ENCODE measurements at regions not wholly inside any gene's neighbourhood (a gene's known extent, or its start where the extent isn't known, plus 50 kb on each side); places are given as distances from the start of the nearest gene placed in this dataset.

GRCh38 chr10:8401531-8401930 is 347.0 kb downstream of the GATA3 start (continued):
- TF ChIP-seq RARB (CRISPR knock-in tag; IDR thresholded peaks at IDR 0.05): no peak

- ATAC-seq: no peak
- no peak for TF ChIP-seq ZFP3 (CRISPR knock-in tag; IDR thresholded peaks at IDR 0.05)
- TF ChIP-seq PATZ1 (CRISPR knock-in tag; IDR thresholded peaks at IDR 0.05; ENCODE audit: borderline replicate concordance): no peak
- no peak for TF ChIP-seq GLIS3 (CRISPR knock-in tag; IDR thresholded peaks at IDR 0.05)
- no peak for TF ChIP-seq OSR1 (CRISPR knock-in tag; IDR thresholded peaks at IDR 0.05)
- TF ChIP-seq BACH2 (CRISPR knock-in tag; IDR thresholded peaks at IDR 0.05; ENCODE audit: borderline replicate concordance): no peak
- TF ChIP-seq ZNF8 (CRISPR knock-in tag; IDR thresholded peaks at IDR 0.05): no peak
- TF ChIP-seq RARB (CRISPR knock-in tag; IDR thresholded peaks at IDR 0.05): no peak
- TF ChIP-seq TSHZ2 (CRISPR knock-in tag; IDR thresholded peaks at IDR 0.05): no peak
- TF ChIP-seq ZFP30 (CRISPR knock-in tag; IDR thresholded peaks at IDR 0.05): no peak
Observed at GRCh38 chr10:8402576-8402975, 348.1 kb downstream of the GATA3 start.

- no peak for ATAC-seq
Observed at GRCh38 chr10:8403711-8404371, 349.4 kb downstream of the GATA3 start.

GRCh38 chr10:8404721-8405120 is 350.2 kb downstream of the GATA3 start:
- TF ChIP-seq ARNTL (CRISPR knock-in tag; IDR thresholded peaks at IDR 0.05; ENCODE audit: borderline replicate concordance, low read depth): no peak
- no peak for ATAC-seq

More at GRCh38 chr10:8403711-8404371, 349.4 kb downstream of the GATA3 start:
- TF ChIP-seq GLIS3 (CRISPR knock-in tag; IDR thresholded peaks at IDR 0.05) (no peak), ESRRG (CRISPR knock-in tag; IDR thresholded peaks at IDR 0.05) (no peak), ARNTL (CRISPR knock-in tag; IDR thresholded peaks at IDR 0.05; ENCODE audit: borderline replicate concordance, low read depth) (no peak), CSDC2 (CRISPR knock-in tag; IDR thresholded peaks at IDR 0.05) (no peak), PPARA (CRISPR knock-in tag; IDR thresholded peaks at IDR 0.05; ENCODE audit: borderline replicate concordance) (no peak), TOX (CRISPR knock-in tag; IDR thresholded peaks at IDR 0.05; ENCODE audit: borderline replicate concordance) (no peak), ZC3H10 (CRISPR knock-in tag; IDR thresholded peaks at IDR 0.05) (no peak), TCF4 (CRISPR knock-in tag; IDR thresholded peaks at IDR 0.05; ENCODE audit: borderline replicate concordance) (no peak), OSR1 (CRISPR knock-in tag; IDR thresholded peaks at IDR 0.05) (no peak), PATZ1 (CRISPR knock-in tag; IDR thresholded peaks at IDR 0.05; ENCODE audit: borderline replicate concordance) (no peak), ZNF565 (CRISPR knock-in tag; conservative IDR thresholded peaks at IDR 0.05; ENCODE audit: low read depth) (no peak)

GRCh38 chr10:8405596-8405995 is 351.1 kb downstream of the GATA3 start:
- TF ChIP-seq PATZ1 (CRISPR knock-in tag; IDR thresholded peaks at IDR 0.05; ENCODE audit: borderline replicate concordance): no peak
- TF ChIP-seq ESRRG (CRISPR knock-in tag; IDR thresholded peaks at IDR 0.05): no peak
- TF ChIP-seq CSDC2 (CRISPR knock-in tag; IDR thresholded peaks at IDR 0.05): no peak
- no peak for TF ChIP-seq ZNF565 (CRISPR knock-in tag; conservative IDR thresholded peaks at IDR 0.05; ENCODE audit: low read depth)
- no peak for TF ChIP-seq POU6F1 (CRISPR knock-in tag; IDR thresholded peaks at IDR 0.05; ENCODE audit: borderline replicate concordance, low read depth)
- TF ChIP-seq RARB (CRISPR knock-in tag; IDR thresholded peaks at IDR 0.05): no peak
- TF ChIP-seq ISL1 (CRISPR knock-in tag; IDR thresholded peaks at IDR 0.05): no peak
- TF ChIP-seq ZNF70 (CRISPR knock-in tag; IDR thresholded peaks at IDR 0.05): no peak
- TF ChIP-seq ARNTL (CRISPR knock-in tag; IDR thresholded peaks at IDR 0.05; ENCODE audit: borderline replicate concordance, low read depth): no peak
- no peak for TF ChIP-seq ZFP3 (CRISPR knock-in tag; IDR thresholded peaks at IDR 0.05)
- TF ChIP-seq SNAI2 (CRISPR knock-in tag; IDR thresholded peaks at IDR 0.05): no peak
- TF ChIP-seq BACH2 (CRISPR knock-in tag; IDR thresholded peaks at IDR 0.05; ENCODE audit: borderline replicate concordance): no peak
- TF ChIP-seq CSRNP3 (CRISPR knock-in tag; IDR thresholded peaks at IDR 0.05): no peak
- no peak for TF ChIP-seq GLIS3 (CRISPR knock-in tag; IDR thresholded peaks at IDR 0.05)
- TF ChIP-seq PPARA (CRISPR knock-in tag; IDR thresholded peaks at IDR 0.05; ENCODE audit: borderline replicate concordance): no peak
- no peak for ATAC-seq
